SK-N-MC (cell line): ENCODE measurements at regions not wholly inside any gene's neighbourhood (a gene's known extent, or its start where the extent isn't known, plus 50 kb on each side); places are given as distances from the start of the nearest gene placed in this dataset.

Experiments used
- EZH2 ChIP-seq: fragments of 200-600 bp; sonication (generic); IDR thresholded peaks from one replicate; pipeline ENCODE4 v1.6.1; 2017; ENCODE audit warnings: antibody characterized with exemption
- FOXP2 ChIP-seq: optimal IDR thresholded peaks from 2 replicates; pipeline ENCODE3; 2011; ENCODE audit warnings: mild to moderate bottlenecking, moderate library complexity; ENCODE audit not compliant: insufficient read depth; ENCODE audit errors: extremely low read length, control extremely low read depth
- POLR2AphosphoS5 ChIP-seq: IDR thresholded peaks from 2 replicates; pipeline ENCODE4 v1.6.1; 2012; ENCODE audit warnings: mild to moderate bottlenecking, low read depth, low read length, borderline replicate concordance

DNA sequence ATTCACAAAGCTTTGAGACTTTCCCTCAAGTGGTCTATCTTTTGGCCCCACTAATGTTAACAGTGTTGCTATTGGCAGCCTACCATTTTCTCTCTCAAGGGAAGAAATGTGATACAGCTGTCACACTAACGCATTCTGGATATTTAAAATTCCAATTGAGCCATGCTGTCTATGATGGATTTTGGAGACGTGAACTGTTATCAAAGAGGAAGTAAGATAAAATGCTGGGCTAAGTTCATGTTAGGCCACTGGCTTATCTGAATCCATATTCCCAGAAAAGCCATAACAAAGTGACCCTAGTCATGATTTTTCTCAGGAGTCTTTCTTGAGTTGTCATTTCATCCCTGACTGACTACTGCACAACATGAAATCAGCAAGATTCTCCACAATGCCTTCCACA is 200.2 kb downstream of the PHLDA1 start:
- no peak for TF ChIP-seq POLR2AphosphoS5
- TF ChIP-seq EZH2 = no peak
- no peak for TF ChIP-seq FOXP2
